ENCODE measurements at regions not wholly inside any gene's neighbourhood (a gene's known extent, or its start where the extent isn't known, plus 50 kb on each side); places are given as distances from the start of the nearest gene placed in this dataset.

DNA sequence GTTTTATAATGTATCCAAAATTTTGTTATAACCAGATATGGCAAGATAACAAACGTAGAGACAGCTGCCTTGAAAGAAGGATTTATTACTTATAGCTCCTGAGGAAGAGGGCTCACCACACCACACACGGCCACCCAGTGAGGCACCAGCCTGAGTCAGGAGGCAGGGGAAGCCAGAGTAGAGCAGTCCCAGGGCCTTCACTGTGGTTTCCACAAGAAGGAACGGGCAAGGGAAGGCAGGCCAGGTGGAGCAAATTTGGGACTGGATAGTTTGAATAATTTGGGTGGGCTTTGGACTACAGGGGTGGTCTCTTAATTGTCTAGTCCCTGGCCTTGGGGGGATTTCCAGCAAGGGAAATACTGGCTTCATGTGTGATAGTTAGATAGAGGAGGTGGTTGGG, 72.5 kb downstream of the RRAGC start:
- no peak overlapping the region for H3K4me3 ChIP-seq (ENCODE audit: low read length)
- no peak for DNase-seq (ENCODE audit: low read depth)
- no peak for TF ChIP-seq CTCF (IDR thresholded peaks at IDR 0.05; ENCODE audit: insufficient read depth, low read depth, low read length, missing control alignments)

- DNase-seq (ENCODE audit: low read depth): no peak
- no peak overlapping the region for H3K4me3 ChIP-seq (ENCODE audit: low read length)
- no peak for TF ChIP-seq CTCF (IDR thresholded peaks at IDR 0.05; ENCODE audit: insufficient read depth, low read depth, low read length, missing control alignments)
These were observed 73.5 kb downstream of the RRAGC start for GRCh38 chr1:38786040-38786436.

DNA sequence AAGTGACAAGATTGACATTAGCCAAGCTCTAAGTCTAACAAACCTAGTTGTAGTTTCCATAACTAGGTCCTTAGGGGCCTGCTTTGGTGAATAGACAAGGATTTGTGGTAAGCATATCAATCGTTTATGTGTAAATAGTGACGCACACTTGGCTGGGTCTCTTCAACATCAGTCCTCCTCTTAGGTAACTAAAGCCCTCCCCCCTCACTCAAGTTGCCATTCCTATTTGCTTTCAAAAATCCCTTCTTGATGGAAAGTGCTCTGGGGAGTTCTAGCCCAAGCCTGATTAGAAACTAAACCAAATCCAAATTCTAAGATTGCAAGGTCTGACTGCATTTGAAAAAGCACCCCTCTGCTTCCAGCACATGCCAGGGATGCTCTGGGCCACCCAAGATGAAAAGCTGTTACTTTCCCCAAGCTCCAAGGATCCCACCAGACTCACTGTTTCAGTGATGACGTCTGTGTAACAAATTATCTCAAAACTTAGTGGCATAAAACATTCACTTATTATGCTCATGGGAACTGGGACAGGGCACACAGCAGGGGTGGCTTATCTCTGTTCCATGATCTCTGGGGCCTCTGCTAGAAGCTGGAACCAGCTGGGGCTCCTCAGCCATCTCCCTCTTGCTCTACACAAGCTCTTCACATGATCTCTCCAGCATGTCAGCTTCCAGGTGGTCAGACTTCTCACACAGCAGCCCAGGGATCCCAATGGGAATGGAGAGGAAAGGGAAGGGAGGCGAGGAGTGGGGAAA, 74.1 kb downstream of the RRAGC start:
- DNase-seq (ENCODE audit: low read depth): no peak
- TF ChIP-seq CTCF (IDR thresholded peaks at IDR 0.05; ENCODE audit: insufficient read depth, low read depth, low read length, missing control alignments): no peak
- H3K4me3 ChIP-seq (ENCODE audit: low read length): no peak overlapping the region

DNA sequence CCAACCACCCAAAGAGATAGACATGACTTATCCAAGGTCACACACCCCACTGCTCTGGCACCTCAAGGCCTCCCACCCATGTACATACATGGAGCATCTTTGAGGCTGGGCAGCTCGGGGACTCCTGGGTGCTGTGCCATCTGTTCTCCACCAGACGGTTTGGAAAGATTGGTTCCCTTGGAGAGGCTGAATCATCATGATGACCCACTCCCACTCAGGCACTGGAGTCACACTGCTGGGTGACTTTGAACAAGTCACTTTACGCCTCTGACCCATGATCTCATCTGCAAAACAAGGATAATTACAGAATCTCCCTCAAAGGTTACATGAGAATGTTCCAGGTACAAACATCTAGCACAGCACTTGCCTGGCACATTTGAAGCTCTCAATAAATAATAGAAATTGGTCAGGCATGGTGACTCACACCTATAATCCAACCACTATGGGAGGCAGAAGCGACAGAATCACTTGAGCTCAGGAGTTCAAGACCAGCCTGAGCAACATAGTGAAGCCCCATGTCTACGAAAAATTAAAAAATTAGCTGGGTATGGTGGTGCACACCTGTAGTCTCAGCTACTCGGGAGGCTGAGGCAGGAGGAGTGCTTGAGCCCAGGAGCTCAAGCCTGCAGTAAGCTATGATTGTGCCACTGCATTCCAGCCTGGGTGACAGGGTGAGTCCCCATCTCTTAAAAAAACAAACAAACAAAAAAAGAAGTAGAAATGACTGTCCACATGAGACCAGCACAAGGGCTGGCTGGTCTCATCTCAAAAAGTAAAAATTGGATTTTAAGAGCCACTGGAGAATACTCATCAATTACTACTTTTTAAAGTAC, 74.9 kb downstream of the RRAGC start:
- no peak for TF ChIP-seq CTCF (IDR thresholded peaks at IDR 0.05; ENCODE audit: insufficient read depth, low read depth, low read length, missing control alignments)
- H3K4me3 ChIP-seq (ENCODE audit: low read length): no peak overlapping the region
- DNase-seq (ENCODE audit: low read depth): no peak

- no peak for DNase-seq (ENCODE audit: low read depth)
- H3K4me3 ChIP-seq (ENCODE audit: low read length): no peak overlapping the region
- no peak for TF ChIP-seq CTCF (IDR thresholded peaks at IDR 0.05; ENCODE audit: insufficient read depth, low read depth, low read length, missing control alignments)
These were observed 75.8 kb downstream of the RRAGC start for GRCh38 chr1:38783640-38784229.

- no peak overlapping the region for H3K4me3 ChIP-seq (ENCODE audit: low read length)
- no peak for DNase-seq (ENCODE audit: low read depth)
- TF ChIP-seq CTCF (IDR thresholded peaks at IDR 0.05; ENCODE audit: insufficient read depth, low read depth, low read length, missing control alignments): no peak
These were observed 77.5 kb downstream of the RRAGC start for GRCh38 chr1:38781872-38782617.

Data from epithelial cell of esophagus (primary cell).